Neutrophil (primary cell): ENCODE measurements at regions not wholly inside any gene's neighbourhood (a gene's known extent, or its start where the extent isn't known, plus 50 kb on each side); places are given as distances from the start of the nearest gene placed in this dataset.
"Not testable (repeated sequence)": the region's sequence is repeated elsewhere in the genome, so short reads cannot be mapped to it uniquely, and the experiment has no call there.

Experiments used
- H3K27ac ChIP-seq: fragments of 200-600 bp; sonication (generic); 2 replicates; pipeline ENCODE4 v1.5.1; 2016; ENCODE audit warnings: mild to moderate bottlenecking, moderate library complexity
- H3K27me3 ChIP-seq: fragments of 200-600 bp; sonication (generic); 2 replicates; pipeline ENCODE4 v1.6.0; 2016; ENCODE audit warnings: mild to moderate bottlenecking
- H3K36me3 ChIP-seq: fragments of 200-600 bp; sonication (generic); 2 replicates; pipeline ENCODE4 v1.5.1; 2017
- H3K4me1 ChIP-seq, 2 experiments: fragments of 200-600 bp in 1 of 2; sonication (generic) in 1 of 2; 1 replicate in 1 of 2; 2 replicates in 1 of 2; pipeline versions ENCODE4 v1.5.1 to v1.6.1; 2013 to 2016; ENCODE audit warnings: low read depth in 1 of 2, low read length in 1 of 2, mild to moderate bottlenecking in 1 of 2, moderate library complexity in 1 of 2; ENCODE audit not compliant: control insufficient read depth in 1 of 2, insufficient read depth in 1 of 2
- H3K4me3 ChIP-seq, 2 experiments: fragments of 200-600 bp in 1 of 2; sonication (generic) in 1 of 2; 1 replicate in 1 of 2; 2 replicates in 1 of 2; pipeline ENCODE4 v1.5.1; 2013 to 2016; ENCODE audit warnings: low read depth in 1 of 2, low read length in 1 of 2, mild to moderate bottlenecking in 1 of 2, moderate library complexity in 1 of 2
- H3K9me3 ChIP-seq: fragments of 200-600 bp; sonication (generic); 2 replicates; pipeline ENCODE4 v1.5.1; 2016
- CTCF ChIP-seq: fragments of 200-600 bp; sonication (generic); IDR thresholded peaks from 2 replicates; pipeline ENCODE4 v1.5.1; 2016; ENCODE audit warnings: antibody characterized with exemption

GRCh38 chr4:36590343-36590742, 308.9 kb downstream of the DTHD1 start:
- no peaks in the 10 kb centered on the region for H3K27me3 ChIP-seq
- no peak overlapping the region for H3K4me3 ChIP-seq
- no peaks in the 10 kb centered on the region for H3K9me3 ChIP-seq
- TF ChIP-seq CTCF, result no peak
- no peaks in the 10 kb centered on the region for H3K36me3 ChIP-seq
- no peaks in the 10 kb centered on the region for H3K4me1 ChIP-seq
- no peak overlapping the region for H3K27ac ChIP-seq

- Histone ChIP-seq H3K9me3 (no peaks in the 10 kb centered on the region), H3K4me1 (no peaks in the 10 kb centered on the region), H3K36me3 (no peaks in the 10 kb centered on the region), H3K4me3 (no peak overlapping the region), H3K27me3 (no peaks in the 10 kb centered on the region), H3K27ac (no peak overlapping the region)
- no peak for TF ChIP-seq CTCF
Observed at GRCh38 chr4:36601864-36602495, 320.6 kb downstream of the DTHD1 start.

GRCh38 chr4:36609661-36610060, 328.2 kb downstream of the DTHD1 start:
- Histone ChIP-seq H3K4me3 (no peak overlapping the region), H3K36me3 (no peaks in the 10 kb centered on the region), H3K4me1 (no peaks in the 10 kb centered on the region)

GRCh38 chr4:36610628-36611027, 329.2 kb downstream of the DTHD1 start:
- no peak overlapping the region for H3K27ac ChIP-seq
- no peak overlapping the region for H3K4me3 ChIP-seq
- no peaks in the 10 kb centered on the region for H3K4me1 ChIP-seq
- no peaks in the 10 kb centered on the region for H3K36me3 ChIP-seq
- no peaks in the 10 kb centered on the region for H3K27me3 ChIP-seq
- H3K9me3 ChIP-seq, result no peaks in the 10 kb centered on the region
- no peak for TF ChIP-seq CTCF

More at GRCh38 chr4:36609661-36610060, 328.2 kb downstream of the DTHD1 start:
- H3K27ac ChIP-seq, result no peak overlapping the region
- H3K9me3 ChIP-seq, result no peaks in the 10 kb centered on the region
- no peak for TF ChIP-seq CTCF
- H3K27me3 ChIP-seq, result no peaks in the 10 kb centered on the region

GRCh38 chr4:36613142-36613541, 331.7 kb downstream of the DTHD1 start:
- not testable (repeated sequence) for H3K27ac ChIP-seq, H3K9me3 ChIP-seq, H3K27me3 ChIP-seq, H3K4me1 ChIP-seq, H3K36me3 ChIP-seq, H3K4me3 ChIP-seq

GRCh38 chr4:36614011-36614410, 332.6 kb downstream of the DTHD1 start:
- H3K27me3 ChIP-seq, result no peaks in the 10 kb centered on the region
- H3K27ac ChIP-seq, result no peak overlapping the region
- no peak for TF ChIP-seq CTCF

More at GRCh38 chr4:36614011-36614410, 332.6 kb downstream of the DTHD1 start:
- Histone ChIP-seq H3K4me1 (no peaks in the 10 kb centered on the region), H3K4me3 (no peak overlapping the region), H3K9me3 (no peaks in the 10 kb centered on the region), H3K36me3 (no peaks in the 10 kb centered on the region)
